ENCODE measurements at regions not wholly inside any gene's neighbourhood (a gene's known extent, or its start where the extent isn't known, plus 50 kb on each side); places are given as distances from the start of the nearest gene placed in this dataset.

DNA sequence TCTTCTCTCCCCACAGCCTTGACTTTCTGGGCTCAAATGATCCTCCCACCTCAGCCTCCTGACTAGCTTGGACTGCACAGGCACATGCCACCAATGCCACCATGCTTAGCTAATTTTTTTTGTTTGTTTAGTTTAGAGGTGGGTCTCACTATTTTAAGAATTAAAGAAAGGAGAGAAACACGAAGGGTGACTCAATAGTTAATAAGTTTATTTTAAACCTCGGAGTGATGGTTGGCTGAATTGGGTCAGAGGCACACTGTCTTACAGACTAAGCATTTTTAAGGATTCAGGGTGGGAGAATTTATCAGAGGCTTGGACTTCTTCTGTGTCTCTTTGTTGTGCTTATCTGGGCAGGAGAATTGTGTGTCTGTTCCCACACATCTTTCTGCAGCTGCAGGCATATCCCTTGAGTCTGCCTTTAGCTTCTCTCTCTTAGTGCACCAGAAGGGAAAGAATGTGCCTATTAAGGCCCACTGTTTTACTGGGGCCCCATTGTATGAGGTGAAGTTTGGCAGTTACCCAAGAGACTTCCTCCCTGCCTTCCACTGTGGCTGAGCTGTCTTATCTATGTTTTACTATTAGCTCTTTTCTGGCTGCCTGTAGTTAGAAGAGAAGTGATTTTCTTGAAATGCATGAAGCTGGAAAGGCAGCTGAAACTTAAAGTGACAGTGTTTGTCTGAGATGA lies 2172.0 kb downstream of the TP53TG3F start:
- DNase-seq = no peak

DNA sequence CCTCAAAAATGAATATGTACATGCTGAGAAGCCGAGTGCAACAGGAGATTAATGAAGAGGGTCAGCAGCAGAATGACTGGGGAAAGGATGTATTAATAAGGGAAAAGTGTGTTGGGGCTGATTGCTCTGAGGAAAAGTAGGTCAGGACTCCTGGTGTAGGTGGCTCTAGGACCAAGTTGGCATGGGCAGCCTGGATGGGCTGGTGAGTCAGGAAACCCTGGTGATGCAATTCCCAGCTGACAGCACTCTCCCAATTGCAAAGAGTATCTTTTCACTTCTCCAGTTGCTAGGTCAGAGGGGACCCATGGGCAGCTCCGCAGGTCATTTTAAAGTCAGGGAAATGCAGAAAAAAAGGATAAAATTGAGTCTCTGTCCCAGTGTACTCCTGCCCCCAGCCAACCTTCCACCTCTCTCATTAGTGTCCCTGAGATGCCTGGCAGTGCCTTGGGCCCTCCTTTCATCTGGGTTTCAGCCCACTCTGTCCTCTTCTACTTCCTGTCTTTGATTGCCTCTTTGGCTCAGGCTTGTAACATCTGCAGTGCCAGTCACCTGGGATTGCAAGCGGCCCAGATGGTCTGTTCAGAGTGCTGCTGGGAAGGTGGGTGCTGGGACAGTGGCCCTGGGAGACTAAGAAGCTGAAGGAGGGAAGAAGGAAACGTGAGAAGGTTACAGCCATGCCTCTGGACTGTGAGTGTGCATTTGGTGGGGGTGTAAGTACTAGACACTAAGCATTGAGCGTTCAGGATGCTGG lies 2177.2 kb downstream of the TP53TG3F start:
- no peak for DNase-seq

DNA sequence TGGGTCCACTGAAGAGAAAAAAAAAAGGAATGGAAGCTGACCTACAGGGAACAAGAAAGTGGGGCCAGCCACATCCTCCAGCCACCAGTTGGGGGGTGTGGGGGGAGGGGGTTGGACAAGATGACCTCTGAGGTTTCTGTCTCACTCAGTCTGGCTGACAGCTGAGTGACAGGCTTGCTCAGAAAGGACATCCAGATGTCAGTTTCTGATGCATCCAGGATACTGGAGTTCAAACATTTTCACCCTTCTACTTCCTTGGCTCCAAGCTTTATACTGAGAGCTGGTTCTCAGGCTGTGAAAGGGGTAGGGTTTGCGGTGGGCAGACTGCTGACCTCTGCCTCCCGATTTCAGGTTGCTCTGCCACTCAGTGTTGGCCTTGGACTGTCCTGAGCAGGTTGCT lies 2178.3 kb downstream of the TP53TG3F start:
- DNase-seq = no peak

DNA sequence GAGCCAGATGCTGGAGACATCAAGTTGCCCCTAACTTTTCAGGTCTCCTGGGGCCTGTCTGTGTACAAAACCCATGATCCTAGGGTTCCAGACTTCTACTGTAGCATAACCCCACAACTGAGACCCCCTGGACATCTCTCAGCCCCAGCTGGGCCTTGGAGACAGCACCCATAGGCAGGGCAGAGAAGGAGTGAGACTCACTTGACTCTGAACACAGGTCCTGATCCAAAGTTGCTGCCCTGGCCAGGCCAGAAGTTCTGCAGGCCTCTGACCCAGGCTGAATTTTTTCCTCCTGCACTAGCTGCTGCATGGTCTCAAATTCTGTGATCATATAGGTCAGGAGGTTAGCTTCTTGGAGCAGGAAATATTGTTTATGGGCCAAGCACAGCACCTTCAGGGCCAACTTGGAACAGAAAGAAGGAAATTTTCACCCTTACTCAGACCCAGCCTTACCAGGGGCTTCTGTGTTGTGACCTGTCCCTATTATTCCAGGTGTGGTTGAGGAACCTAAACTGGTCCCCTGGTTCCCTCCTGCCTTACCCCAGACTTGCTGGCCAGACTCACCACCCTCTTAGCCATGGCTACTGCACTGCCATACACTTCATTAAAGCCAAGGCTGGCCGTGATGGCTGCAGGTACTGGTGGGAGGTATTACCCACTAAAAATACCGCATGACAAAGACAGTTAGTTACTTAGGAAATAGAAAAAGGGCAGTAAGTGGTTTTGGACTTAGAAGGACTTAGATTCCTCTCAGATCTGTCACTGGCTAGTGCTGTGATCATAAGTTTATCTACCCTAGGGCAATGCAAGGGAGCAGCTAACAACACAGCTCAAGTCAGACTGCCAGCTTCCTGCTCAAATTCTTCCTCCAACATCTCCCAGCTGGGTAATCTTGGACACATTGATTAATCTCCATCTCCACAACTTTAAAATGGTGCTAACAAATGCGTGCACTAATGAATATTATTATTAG lies 2180.1 kb downstream of the TP53TG3F start:
- no peak for DNase-seq

- DNase-seq = no peak
Observed at GRCh38 chr16:35642322-35642835, 2183.0 kb downstream of the TP53TG3F start.

GRCh38 chr16:35651841-35652240 lies 2192.4 kb downstream of the TP53TG3F start:
- DNase-seq = no peak

DNA sequence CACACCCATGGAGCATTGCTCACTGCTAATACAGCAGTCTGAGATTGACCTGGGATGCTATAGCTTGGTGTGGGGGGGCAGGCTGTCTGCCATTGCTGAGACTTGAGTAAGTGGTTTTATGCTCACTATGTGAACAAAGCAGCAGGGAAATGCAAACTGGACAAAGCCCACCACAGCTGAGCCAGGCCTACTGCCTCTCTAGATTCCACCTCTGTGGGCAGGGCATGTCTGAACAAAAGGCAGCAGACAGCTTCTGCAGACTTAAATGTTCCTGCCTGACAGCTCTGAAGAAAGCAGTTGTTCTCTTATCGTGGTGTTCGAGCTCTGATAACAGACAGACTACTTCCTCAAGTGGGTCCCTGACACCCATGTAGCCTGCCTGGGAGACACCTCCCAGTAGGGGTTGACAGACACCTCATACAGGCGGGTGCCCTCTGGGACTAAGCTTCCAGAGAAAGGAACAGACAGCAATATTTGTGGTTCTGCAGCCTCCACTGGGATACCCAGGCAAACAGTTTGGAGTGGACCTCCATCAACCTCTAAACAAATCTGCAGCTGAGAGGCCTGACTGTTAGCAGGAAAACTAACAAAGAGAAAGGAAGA lies 2204.8 kb downstream of the TP53TG3F start:
- DNase-seq = no peak

- DNase-seq = no peak
Observed at GRCh38 chr16:35685085-35685484, 2225.7 kb downstream of the TP53TG3F start.

DNA sequence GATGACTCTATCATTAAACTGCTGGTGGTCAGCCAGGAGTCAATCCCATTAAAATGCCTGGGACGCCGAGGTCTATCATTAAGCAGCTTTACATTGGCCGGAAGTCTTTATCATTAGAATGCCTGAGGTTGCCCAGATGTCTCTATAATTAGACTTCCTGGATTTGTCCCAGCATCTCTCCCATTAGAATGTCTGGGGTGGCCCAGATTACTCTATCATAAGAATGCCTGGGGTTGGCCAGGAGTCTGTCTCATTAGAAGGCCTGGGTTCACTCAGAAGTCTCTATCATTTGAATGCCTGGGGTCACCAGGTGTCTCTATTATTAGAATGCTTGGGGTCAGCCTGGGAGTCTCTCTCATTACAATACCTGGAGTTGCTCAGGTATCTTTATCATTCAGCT lies 2227.2 kb downstream of the TP53TG3F start:
- DNase-seq = no peak

DNA sequence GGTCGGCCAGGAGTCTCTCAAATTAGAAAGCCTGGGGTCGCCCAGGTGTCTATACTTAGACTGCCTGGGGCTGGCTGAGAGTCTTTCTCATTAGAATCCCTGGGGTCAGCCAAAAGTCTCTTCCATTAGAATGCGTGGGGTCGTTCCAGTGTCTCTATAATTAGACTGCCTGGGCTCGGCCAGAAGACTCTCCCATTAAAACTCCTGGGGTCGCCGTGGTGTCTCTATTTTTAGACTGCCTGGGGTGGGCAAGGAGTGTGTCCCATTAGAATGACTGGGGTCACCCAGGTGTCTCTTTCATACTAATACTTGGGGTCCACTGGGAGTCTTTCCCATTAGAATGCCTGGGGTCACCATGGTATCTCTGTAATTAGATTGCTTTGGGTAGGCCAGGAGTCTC lies 2227.7 kb downstream of the TP53TG3F start:
- DNase-seq = no peak

DNA sequence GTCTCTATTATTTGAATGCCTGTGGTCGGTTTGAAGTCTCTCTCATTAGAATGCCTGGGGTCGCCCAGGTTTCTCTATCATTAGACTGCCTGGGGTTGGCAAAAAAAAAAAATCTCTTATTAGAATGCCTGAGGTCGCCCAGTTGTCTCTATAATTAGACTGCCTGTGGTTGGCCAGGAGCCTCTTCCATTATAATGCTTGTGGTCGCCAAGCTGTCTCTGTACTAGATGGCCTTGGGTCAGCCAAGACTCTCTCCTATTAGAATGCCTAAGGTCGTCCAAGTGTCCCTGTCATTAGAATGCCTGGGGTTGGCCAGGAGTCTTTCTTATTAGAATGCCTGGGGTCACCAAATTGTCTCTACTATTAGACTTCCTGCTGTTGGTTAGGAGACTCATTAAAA lies 2228.4 kb downstream of the TP53TG3F start:
- no peak for DNase-seq

- no peak for DNase-seq
Observed at GRCh38 chr16:35689764-35690163, 2230.4 kb downstream of the TP53TG3F start.

GRCh38 chr16:35690413-35690812 lies 2231.0 kb downstream of the TP53TG3F start:
- DNase-seq = no peak

GRCh38 chr16:35691057-35691456 lies 2231.6 kb downstream of the TP53TG3F start:
- DNase-seq = no peak

- no peak for DNase-seq
Observed at GRCh38 chr16:35692824-35693223, 2233.4 kb downstream of the TP53TG3F start.

DNA sequence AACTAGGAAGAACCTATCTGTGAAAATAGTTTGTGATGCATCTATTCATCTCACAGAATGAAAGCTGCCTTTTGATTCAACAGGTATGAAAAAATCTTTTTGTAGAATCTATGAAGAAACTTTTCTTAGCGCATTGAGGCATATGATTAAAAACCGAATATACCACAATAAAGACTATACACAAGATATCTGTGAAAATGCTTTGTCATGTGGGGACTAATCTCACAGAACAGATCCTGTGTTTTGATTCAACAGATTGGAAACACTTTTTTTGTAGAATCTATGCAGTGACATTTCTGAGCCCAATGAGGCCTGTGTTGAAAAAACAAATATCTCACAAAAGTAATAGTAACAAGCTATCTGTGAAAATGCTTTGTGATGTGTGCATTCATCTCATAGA lies 2247.5 kb downstream of the TP53TG3F start:
- no peak for DNase-seq

- no peak for DNase-seq
Observed at GRCh38 chr16:35711435-35711834, 2252.0 kb downstream of the TP53TG3F start.

DNA sequence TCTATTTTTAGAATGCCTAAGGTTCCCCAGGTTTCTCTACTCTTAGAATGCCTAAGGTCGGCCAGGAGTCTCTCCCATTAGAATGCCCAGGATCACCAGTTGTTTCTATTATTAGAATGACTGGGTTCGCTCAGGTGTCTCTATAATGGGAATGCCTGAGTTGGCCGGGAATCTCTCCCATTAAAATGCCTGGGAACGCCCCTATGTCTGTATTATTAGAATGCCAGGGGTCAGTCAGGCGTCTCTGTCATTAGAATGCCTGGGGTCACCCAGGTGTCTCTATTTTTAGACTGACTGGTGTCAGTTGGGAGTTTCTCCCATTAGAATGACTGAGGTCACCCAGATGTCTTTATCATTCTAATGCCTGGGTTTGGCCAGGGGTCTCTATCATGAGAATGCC lies 2252.5 kb downstream of the TP53TG3F start:
- no peak for DNase-seq

DNA sequence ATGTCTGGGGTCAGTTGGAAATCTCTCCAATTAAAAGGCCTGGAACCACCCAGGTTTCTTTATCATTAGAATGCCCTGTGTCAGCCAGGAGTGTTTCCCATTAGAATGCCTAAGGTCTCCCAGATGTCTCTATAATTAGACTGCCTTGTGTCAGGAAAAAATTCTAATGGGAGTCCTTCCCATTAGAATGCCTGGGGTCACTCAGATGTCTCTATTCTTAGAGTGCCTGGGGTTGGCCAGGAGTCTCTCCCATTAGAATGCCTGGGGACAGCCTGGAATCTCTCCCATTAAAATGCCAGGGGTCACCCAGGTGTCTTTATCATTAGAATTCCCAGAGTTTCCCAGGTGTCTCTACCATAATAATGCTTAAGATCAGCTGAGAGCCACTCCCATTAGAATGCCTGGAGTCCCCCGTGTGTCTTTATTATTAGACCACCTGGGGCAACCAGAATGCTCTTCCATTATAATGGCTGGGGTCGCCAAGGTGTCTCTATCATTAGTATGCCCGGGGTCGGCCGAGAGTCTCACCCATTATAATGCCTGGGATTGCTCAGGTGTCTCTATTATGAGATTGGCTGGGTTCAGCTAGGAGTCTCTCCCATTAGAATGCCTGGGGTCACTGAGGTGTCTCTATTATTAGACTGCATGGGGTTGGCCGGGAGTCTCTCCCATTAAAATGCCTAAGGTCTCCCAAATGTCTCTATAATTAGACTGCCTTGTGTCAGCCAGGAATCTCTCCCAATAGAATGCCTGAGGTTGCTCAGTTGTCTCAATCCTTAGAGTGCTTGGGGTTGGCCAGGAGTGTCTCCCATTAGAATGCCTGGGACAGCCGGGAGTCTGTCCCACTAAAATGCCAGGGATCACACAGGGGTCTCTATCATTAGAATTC lies 2254.6 kb downstream of the TP53TG3F start:
- DNase-seq = no peak

- no peak for DNase-seq
Observed at GRCh38 chr16:35714665-35715064, 2255.3 kb downstream of the TP53TG3F start.
